Uterus (tissue), 3 donors: ENCODE measurements at regions not wholly inside any gene's neighbourhood (a gene's known extent, or its start where the extent isn't known, plus 50 kb on each side); places are given as distances from the start of the nearest gene placed in this dataset.

Source experiments
- DNase-seq, 2 donors: peaks; one replicate each; pipeline ENCODE4 v3.0.0-alpha.2; 2019 to 2020
- H3K27ac ChIP-seq, 2 donors: fragments of 200-600 bp; sonication (generic); 1 replicate in 1 of 2; 2 replicates in 1 of 2; pipeline ENCODE4 v1.5.1; 2016 to 2018
- H3K27me3 ChIP-seq, 2 donors: fragments of 200-600 bp; sonication (generic); one replicate each; pipeline ENCODE4 v1.5.1; 2018 to 2019; ENCODE audit warnings: control low read depth in 1 of 2
- H3K36me3 ChIP-seq, 2 donors: fragments of 200-600 bp; sonication (generic); one replicate each; pipeline ENCODE4 v1.5.1; 2019; ENCODE audit warnings: control low read depth in 1 of 2
- H3K4me1 ChIP-seq, 2 donors: fragments of 200-600 bp; sonication (generic); one replicate each; pipeline ENCODE4 v1.5.1; 2018 to 2019; ENCODE audit warnings: control low read depth in 1 of 2
- H3K4me3 ChIP-seq, 2 donors: fragments of 200-600 bp; sonication (generic); 1 replicate in 1 of 2; 2 replicates in 1 of 2; pipeline ENCODE4 v1.5.1; 2018 to 2019; ENCODE audit warnings: mild to moderate bottlenecking in 1 of 2
- H3K9me3 ChIP-seq, 2 donors: fragments of 200-600 bp; sonication (generic); one replicate each; pipeline ENCODE4 v1.5.1; 2019; ENCODE audit warnings: control low read depth in 1 of 2
- POLR2A ChIP-seq, 2 donors: fragments of 450-650 bp; IDR thresholded peaks; one replicate each; pipeline ENCODE4 v1.6.1; 2016; ENCODE audit warnings: antibody characterized with exemption in 2 of 2, mild to moderate bottlenecking in 1 of 2, moderate library complexity in 1 of 2
- intact Hi-C: fragments of 100-400 bp; cut with DNase I; formaldehyde crosslinking; loops from one replicate; pipeline ENCODE4 v1.15.1; 2023; ENCODE audit warnings: low total_unique reads
- TF ChIP-seq, protein P1 (sequence below), 4 experiments: fragments of 200-600 bp in 2 of 4; fragments of 450-650 bp in 2 of 4; sonication (generic) in 2 of 4; IDR thresholded peaks; one replicate each; pipeline ENCODE4 v1.5.1; 2016 to 2019; ENCODE audit warnings: antibody characterized with exemption in 4 of 4, mild to moderate bottlenecking in 2 of 4, moderate library complexity in 1 of 4
- donor health status: DM: yes; HTN: yes; CAD: no.

GRCh38 chr13:73388586-73388985, 329.8 kb downstream of the KLF5 start:
- DNase-seq: no peak
- H3K27me3 ChIP-seq: no peaks in the 10 kb centered on the region
- no peak for TF ChIP-seq POLR2A (IDR thresholded peaks at IDR 0.05)
- TF ChIP-seq, protein P1, sequence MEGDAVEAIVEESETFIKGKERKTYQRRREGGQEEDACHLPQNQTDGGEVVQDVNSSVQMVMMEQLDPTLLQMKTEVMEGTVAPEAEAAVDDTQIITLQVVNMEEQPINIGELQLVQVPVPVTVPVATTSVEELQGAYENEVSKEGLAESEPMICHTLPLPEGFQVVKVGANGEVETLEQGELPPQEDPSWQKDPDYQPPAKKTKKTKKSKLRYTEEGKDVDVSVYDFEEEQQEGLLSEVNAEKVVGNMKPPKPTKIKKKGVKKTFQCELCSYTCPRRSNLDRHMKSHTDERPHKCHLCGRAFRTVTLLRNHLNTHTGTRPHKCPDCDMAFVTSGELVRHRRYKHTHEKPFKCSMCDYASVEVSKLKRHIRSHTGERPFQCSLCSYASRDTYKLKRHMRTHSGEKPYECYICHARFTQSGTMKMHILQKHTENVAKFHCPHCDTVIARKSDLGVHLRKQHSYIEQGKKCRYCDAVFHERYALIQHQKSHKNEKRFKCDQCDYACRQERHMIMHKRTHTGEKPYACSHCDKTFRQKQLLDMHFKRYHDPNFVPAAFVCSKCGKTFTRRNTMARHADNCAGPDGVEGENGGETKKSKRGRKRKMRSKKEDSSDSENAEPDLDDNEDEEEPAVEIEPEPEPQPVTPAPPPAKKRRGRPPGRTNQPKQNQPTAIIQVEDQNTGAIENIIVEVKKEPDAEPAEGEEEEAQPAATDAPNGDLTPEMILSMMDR (IDR thresholded peaks at IDR 0.05): no peak
- H3K27ac ChIP-seq: no peak overlapping the region
- intact Hi-C loops: no loop called here
- H3K4me1 ChIP-seq: no peaks in the 10 kb centered on the region
- H3K4me3 ChIP-seq: no peak overlapping the region
- no peaks in the 10 kb centered on the region for H3K9me3 ChIP-seq
- no peaks in the 10 kb centered on the region for H3K36me3 ChIP-seq

GRCh38 chr13:73387318-73387717, 328.5 kb downstream of the KLF5 start:
- H3K36me3 ChIP-seq: no peaks in the 10 kb centered on the region
- no peak for DNase-seq
- intact Hi-C loops: no loop called here
- no peaks in the 10 kb centered on the region for H3K9me3 ChIP-seq
- H3K4me1 ChIP-seq: no peaks in the 10 kb centered on the region
- no peak overlapping the region for H3K27ac ChIP-seq
- no peak overlapping the region for H3K4me3 ChIP-seq
- H3K27me3 ChIP-seq: no peaks in the 10 kb centered on the region
- TF ChIP-seq, protein P1 (IDR thresholded peaks at IDR 0.05): no peak
- TF ChIP-seq POLR2A (IDR thresholded peaks at IDR 0.05): no peak

- Histone ChIP-seq H3K36me3 (no peaks in the 10 kb centered on the region), H3K27me3 (no peaks in the 10 kb centered on the region), H3K4me1 (no peaks in the 10 kb centered on the region), H3K4me3 (no peak overlapping the region), H3K9me3 (no peaks in the 10 kb centered on the region), H3K27ac (no peak overlapping the region)
- no peak for DNase-seq
- no peak for TF ChIP-seq POLR2A (IDR thresholded peaks at IDR 0.05)
- TF ChIP-seq, protein P1 (IDR thresholded peaks at IDR 0.05): no peak
- intact Hi-C loops: no loop called here
Observed at GRCh38 chr13:73385848-73386247, 327.0 kb downstream of the KLF5 start.

DNA sequence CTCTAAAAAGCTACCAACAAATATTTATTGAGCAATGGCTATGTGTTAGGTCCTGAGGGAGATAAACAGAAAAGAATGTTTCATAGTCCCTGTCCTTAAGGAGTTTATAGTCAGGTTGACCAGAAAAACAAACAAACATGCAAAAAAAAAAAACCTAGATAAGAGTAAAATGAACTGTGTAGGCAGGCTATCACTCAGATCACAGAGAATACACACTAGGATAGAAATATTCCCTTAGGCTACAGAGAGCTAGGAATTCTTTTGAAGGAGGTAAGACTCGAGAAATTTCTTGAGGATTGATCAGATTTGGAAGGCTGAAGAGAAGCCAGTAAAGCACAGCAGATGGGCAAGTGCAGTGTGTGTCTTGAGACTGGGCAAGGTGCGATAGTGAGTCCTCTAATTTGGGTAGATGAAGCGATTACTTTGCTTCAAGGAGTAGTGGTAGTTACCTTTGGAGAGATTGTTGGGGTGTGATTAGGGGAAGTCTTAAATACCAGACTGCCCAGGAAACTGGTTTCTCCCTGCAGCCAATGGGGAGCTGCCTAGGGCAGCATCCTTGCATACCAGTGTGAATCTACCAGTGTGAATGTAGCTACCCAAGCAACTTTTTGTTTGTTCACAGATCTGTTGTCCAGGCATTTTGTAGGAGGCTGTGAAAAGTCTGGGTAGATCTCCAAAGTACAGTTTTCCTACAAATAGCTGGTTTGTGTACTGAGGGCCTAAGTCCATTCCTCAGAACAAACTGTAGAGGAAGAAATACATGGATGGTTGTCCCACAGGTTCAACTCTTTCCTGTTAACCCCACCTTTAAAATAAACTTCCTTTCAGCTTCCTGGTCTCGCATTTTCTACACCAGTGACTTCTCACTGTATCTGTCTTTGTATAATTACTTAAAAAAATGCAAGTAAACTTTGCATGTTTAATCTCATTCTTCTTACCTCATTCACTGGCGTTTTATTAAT, 314.1 kb downstream of the KLF5 start:
- Histone ChIP-seq H3K27me3 (no peaks in the 10 kb centered on the region), H3K36me3 (no peaks in the 10 kb centered on the region), H3K9me3 (no peaks in the 10 kb centered on the region), H3K4me1 (no peaks in the 10 kb centered on the region), H3K4me3 (no peak overlapping the region), H3K27ac (no peak overlapping the region)
- TF ChIP-seq, protein P1 (IDR thresholded peaks at IDR 0.05): no peak
- TF ChIP-seq POLR2A (IDR thresholded peaks at IDR 0.05): no peak
- no peak for DNase-seq
- intact Hi-C loops: no loop called here

DNA sequence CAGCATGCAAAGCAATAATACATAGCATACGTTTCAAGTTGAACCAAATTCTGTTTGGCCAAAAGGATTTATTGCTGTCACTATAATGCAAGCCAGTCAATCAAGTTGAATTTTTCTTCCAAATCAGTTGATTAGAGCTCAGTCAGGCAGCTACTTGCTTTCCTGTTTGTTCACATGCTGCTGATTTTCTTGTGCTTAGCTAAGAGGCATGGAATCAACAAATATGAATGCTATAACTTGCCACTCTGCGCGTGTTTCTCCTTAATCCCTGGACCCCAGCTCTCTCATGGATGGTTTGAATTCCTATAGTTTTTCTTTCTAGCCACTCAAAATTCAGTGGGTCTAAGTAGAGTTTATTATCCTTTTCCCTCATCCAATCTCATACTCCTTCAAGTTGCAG, 311.3 kb downstream of the KLF5 start:
- no peaks in the 10 kb centered on the region for H3K27me3 ChIP-seq
- TF ChIP-seq POLR2A (IDR thresholded peaks at IDR 0.05): no peak
- TF ChIP-seq, protein P1 (IDR thresholded peaks at IDR 0.05): no peak
- DNase-seq: no peak
- H3K36me3 ChIP-seq: no peaks in the 10 kb centered on the region
- H3K9me3 ChIP-seq: no peaks in the 10 kb centered on the region
- no peak overlapping the region for H3K4me3 ChIP-seq
- H3K4me1 ChIP-seq: no peaks in the 10 kb centered on the region
- intact Hi-C loops: no loop called here
- no peak overlapping the region for H3K27ac ChIP-seq
